MCF 10A (cell line): ENCODE measurements at regions not wholly inside any gene's neighbourhood (a gene's known extent, or its start where the extent isn't known, plus 50 kb on each side); places are given as distances from the start of the nearest gene placed in this dataset.

Experiments used
- BruUV-seq: library from RNA; stranded (reverse); fragments of 400-500 nt; replicated peaks from 2 replicates; lab custom pipeline; 2021; lab: Mats Ljungman, UMichigan
- CTCF ChIA-PET: fragments of 300-600 bp; sonication (Branson Sonifier 250); formaldehyde crosslinking; extraction: SDS; loops from one replicate; lab custom pipeline; 2021; ENCODE audit warnings: antibody characterized with exemption, inconsistent platforms; lab: Yijun Ruan, JAX
- POLR2A ChIA-PET: fragments of 300-600, 350-650 bp; sonication (Branson Sonifier 250); formaldehyde crosslinking; extraction: SDS; loops from one replicate; lab custom pipeline; 2020; ENCODE audit warnings: antibody characterized with exemption, inconsistent platforms; lab: Yijun Ruan, JAX
- DNase-seq: peaks from one replicate; pipeline ENCODE4 v3.0.0-alpha.2; 2018; ENCODE audit not compliant: unreplicated experiment
- H3K27ac Mint-ChIP-seq: one replicate; pipeline ENCODE4 v1.8.0; 2022; ENCODE audit warnings: mild to moderate bottlenecking, low read depth, mixed read lengths; ENCODE audit not compliant: unreplicated experiment
- H3K27me3 Mint-ChIP-seq: one replicate; pipeline ENCODE4 v1.8.0; 2022; ENCODE audit warnings: mixed read lengths; ENCODE audit not compliant: insufficient read depth, unreplicated experiment
- H3K36me3 Mint-ChIP-seq: one replicate; pipeline ENCODE4 v1.8.0; 2022; ENCODE audit warnings: mild to moderate bottlenecking, moderate library complexity, mixed read lengths; ENCODE audit not compliant: insufficient read depth, unreplicated experiment
- H3K4me1 Mint-ChIP-seq: one replicate; pipeline ENCODE4 v1.8.0; 2022; ENCODE audit warnings: mixed read lengths; ENCODE audit not compliant: insufficient read depth, unreplicated experiment
- H3K4me3 Mint-ChIP-seq: one replicate; pipeline ENCODE4 v1.8.0; 2022; ENCODE audit warnings: mild to moderate bottlenecking, moderate library complexity, mixed read lengths; ENCODE audit not compliant: unreplicated experiment
- H3K9me3 Mint-ChIP-seq: one replicate; pipeline ENCODE4 v1.8.0; 2022; ENCODE audit warnings: mixed read lengths; ENCODE audit not compliant: unreplicated experiment
- intact Hi-C: fragments of 100-400 bp; cut with micrococcal nuclease; formaldehyde crosslinking; loops from 2 replicates; pipeline ENCODE4 v1.14.1; 2022
- TF ChIP-seq, protein P1 (sequence below): fragments of 200-600 bp; IDR thresholded peaks from one replicate; pipeline ENCODE4 v1.8.0; 2022; ENCODE audit warnings: antibody characterized with exemption, mild to moderate bottlenecking; ENCODE audit not compliant: unreplicated experiment

DNA sequence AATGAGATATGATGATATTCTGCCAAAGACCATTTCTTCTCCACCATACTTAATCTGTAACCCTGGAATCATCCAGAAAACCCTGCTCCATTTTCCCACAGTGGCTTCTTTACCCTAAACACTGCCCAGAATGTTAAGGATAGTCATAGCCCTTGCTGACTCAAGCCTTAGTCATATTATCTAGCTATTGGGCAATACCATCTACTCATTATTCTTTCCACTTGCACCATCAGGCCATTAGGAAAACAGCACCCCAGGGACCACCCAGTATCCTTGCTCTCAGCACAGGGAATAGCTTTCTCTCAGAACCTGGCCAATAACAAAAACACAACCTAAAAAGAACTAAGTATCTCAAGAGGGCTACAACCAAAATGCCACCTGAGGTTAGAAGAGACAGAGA, 445.7 kb upstream of the SLC14A2 start:
- intact Hi-C loops: loop anchor here (5.0 to 10.0 kb wide), 2 partner anchors 112 to 575 kb away; no protein-coding TSS in a partner anchor
- Mint-ChIP-seq H3K9me3 (no peaks in the 10 kb centered on the region), H3K36me3 (no peaks in the 10 kb centered on the region), H3K27me3 (no peaks in the 10 kb centered on the region), H3K27ac (peak overlapping the region; percentile 93), H3K4me3 (no peak overlapping the region), H3K4me1 (peaks cover 41% of the 10 kb centered on the region)
- peak; percentile 93 for DNase-seq
- BruUV-seq: no TSS peak
- TF ChIP-seq, protein P1, sequence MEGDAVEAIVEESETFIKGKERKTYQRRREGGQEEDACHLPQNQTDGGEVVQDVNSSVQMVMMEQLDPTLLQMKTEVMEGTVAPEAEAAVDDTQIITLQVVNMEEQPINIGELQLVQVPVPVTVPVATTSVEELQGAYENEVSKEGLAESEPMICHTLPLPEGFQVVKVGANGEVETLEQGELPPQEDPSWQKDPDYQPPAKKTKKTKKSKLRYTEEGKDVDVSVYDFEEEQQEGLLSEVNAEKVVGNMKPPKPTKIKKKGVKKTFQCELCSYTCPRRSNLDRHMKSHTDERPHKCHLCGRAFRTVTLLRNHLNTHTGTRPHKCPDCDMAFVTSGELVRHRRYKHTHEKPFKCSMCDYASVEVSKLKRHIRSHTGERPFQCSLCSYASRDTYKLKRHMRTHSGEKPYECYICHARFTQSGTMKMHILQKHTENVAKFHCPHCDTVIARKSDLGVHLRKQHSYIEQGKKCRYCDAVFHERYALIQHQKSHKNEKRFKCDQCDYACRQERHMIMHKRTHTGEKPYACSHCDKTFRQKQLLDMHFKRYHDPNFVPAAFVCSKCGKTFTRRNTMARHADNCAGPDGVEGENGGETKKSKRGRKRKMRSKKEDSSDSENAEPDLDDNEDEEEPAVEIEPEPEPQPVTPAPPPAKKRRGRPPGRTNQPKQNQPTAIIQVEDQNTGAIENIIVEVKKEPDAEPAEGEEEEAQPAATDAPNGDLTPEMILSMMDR: no peak
- CTCF ChIA-PET: interaction anchor here (0.7 to 1.2 kb wide), 4 partner anchors 27 to 143 kb away, joined by 3 to 4 read pairs (median 3); no protein-coding TSS in a partner anchor
- POLR2A ChIA-PET: interaction anchor here (0.6 to 0.9 kb wide), 3 partner anchors 11 to 437 kb away, joined by 3 to 4 read pairs (median 3); no protein-coding TSS in a partner anchor

DNA sequence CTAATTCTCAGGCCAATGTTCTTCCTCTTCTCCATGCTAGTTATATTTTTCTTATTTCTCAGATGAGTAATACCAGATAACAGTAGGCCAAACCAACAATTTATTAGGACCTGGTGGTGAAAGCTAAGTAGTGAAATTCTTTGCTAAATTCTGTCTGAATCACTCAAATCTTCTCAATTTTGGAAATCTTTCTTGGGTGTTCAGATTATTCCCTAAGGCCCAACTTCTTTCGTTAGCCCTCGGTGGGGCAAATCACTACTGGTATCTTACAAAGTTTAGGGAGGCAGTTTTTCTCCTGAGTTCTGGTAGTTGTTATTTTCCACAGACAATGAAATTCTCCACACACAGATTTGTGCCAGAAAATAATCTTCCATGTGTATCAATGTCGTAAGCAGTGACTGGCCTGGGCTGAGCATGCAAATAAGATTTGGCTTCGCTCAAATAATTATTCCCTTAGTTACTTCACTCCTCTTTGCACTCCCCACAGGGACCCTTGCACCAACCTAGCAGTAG, 443.5 kb upstream of the SLC14A2 start:
- no TSS peak for BruUV-seq
- intact Hi-C loops: no loop called here
- Mint-ChIP-seq H3K4me1 (peaks cover 30% of the 10 kb centered on the region), H3K9me3 (no peaks in the 10 kb centered on the region), H3K27ac (no peak overlapping the region), H3K4me3 (no peak overlapping the region), H3K27me3 (no peaks in the 10 kb centered on the region), H3K36me3 (no peaks in the 10 kb centered on the region)
- POLR2A ChIA-PET: no interaction called here
- no peak for DNase-seq
- CTCF ChIA-PET: no interaction called here
- TF ChIP-seq, protein P1: no peak

DNA sequence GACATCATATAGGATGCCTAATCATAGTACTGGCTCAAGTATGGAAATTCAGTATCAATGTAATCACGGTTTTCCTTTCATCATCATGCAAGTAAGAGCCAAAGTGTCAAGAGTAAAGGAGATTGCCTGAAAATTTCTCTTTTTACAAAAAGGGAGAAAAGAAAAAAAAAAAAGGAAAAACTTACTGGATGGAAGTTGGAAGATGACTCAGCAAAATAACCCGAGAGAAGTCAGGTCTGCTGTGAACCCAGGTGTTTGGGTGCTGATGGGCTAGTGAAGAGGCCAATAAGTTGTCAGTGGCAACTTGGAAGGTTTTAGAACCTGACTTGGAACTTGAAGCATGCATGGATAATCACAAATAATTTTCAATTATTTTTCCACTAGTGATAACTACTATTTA, 441.9 kb upstream of the SLC14A2 start:
- intact Hi-C loops: no loop called here
- no peak overlapping the region for H3K4me3 Mint-ChIP-seq
- peaks cover 18% of the 10 kb centered on the region for H3K4me1 Mint-ChIP-seq
- H3K9me3 Mint-ChIP-seq: no peaks in the 10 kb centered on the region
- no TSS peak for BruUV-seq
- no peaks in the 10 kb centered on the region for H3K27me3 Mint-ChIP-seq
- ChIA-PET CTCF (no interaction called here), POLR2A (no interaction called here)
- DNase-seq: no peak
- H3K36me3 Mint-ChIP-seq: no peaks in the 10 kb centered on the region
- TF ChIP-seq, protein P1: no peak
- H3K27ac Mint-ChIP-seq: no peak overlapping the region

DNA sequence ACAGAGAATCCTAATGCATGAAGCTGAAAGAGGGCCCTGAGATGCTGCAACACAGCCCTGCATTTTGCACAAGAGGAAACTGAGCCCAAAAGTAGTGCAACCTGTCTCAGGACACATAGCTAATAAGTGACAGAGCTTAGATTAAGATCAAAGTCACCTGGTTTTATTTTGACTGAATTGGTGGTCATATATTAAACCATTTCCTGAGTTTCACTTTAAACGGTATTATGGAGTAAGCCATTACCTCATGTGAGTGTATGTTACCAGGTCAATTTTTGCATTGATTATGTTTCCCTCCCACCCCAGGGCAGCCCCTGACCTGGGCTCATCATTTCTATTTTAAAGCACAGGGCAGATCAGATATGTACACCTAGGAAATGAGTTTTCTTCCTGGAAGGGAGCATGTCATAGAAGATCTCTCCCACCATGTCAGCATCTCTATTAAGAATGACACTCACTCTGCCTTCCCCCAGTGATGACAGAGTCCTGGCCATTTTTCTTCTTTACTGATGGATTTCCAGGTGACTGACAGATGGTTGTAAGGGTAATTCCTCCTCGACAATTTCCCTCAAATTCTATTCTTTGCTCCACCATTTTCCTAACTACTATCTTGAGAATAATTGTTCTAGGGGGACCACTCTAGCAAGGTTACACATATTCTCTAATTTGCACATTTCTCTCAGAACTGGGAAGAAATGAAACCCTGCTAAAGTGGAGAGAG, 441.3 kb upstream of the SLC14A2 start:
- no peaks in the 10 kb centered on the region for H3K9me3 Mint-ChIP-seq
- peaks cover 14% of the 10 kb centered on the region for H3K4me1 Mint-ChIP-seq
- ChIA-PET CTCF (no interaction called here), POLR2A (interaction anchor here (0.6 kb wide), 1 partner anchor 283 kb away, joined by 4 read pairs; no protein-coding TSS in a partner anchor)
- no TSS peak for BruUV-seq
- no peaks in the 10 kb centered on the region for H3K27me3 Mint-ChIP-seq
- no peaks in the 10 kb centered on the region for H3K36me3 Mint-ChIP-seq
- no peak overlapping the region for H3K27ac Mint-ChIP-seq
- intact Hi-C loops: no loop called here
- no peak for DNase-seq
- H3K4me3 Mint-ChIP-seq: no peak overlapping the region
- TF ChIP-seq, protein P1: no peak
